ENCODE measurements at regions not wholly inside any gene's neighbourhood (a gene's known extent, or its start where the extent isn't known, plus 50 kb on each side); places are given as distances from the start of the nearest gene placed in this dataset.
"Not testable (repeated sequence)": the region's sequence is repeated elsewhere in the genome, so short reads cannot be mapped to it uniquely, and the experiment has no call there.

DNA sequence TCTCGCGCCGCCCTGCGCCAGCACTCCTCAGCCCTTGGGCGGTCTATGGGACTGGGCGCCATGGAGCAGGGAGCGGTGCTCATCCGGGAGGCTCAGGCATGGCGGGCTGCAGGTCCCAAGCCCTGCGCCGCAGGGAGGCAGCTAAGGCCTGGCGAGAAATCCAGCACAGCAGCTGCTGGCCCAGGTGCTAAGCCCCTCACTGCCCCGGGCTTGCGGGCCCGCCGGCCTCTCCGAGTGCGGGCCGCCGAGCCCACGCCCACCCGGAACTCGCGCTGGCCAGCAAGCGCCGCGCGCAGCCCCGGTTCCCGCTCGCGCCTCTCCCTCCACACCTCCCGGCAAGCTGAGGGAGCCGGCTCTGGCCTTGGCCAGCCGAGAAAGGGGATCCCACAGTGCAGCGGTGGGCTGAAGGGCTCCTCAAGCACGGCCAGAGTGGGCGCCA lies 1517.2 kb downstream of the GRIK2 start:
- TF ChIP-seq, protein P1, sequence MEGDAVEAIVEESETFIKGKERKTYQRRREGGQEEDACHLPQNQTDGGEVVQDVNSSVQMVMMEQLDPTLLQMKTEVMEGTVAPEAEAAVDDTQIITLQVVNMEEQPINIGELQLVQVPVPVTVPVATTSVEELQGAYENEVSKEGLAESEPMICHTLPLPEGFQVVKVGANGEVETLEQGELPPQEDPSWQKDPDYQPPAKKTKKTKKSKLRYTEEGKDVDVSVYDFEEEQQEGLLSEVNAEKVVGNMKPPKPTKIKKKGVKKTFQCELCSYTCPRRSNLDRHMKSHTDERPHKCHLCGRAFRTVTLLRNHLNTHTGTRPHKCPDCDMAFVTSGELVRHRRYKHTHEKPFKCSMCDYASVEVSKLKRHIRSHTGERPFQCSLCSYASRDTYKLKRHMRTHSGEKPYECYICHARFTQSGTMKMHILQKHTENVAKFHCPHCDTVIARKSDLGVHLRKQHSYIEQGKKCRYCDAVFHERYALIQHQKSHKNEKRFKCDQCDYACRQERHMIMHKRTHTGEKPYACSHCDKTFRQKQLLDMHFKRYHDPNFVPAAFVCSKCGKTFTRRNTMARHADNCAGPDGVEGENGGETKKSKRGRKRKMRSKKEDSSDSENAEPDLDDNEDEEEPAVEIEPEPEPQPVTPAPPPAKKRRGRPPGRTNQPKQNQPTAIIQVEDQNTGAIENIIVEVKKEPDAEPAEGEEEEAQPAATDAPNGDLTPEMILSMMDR (IDR thresholded peaks at IDR 0.05): not testable (repeated sequence)
- not testable (repeated sequence) for TF ChIP-seq EP300 (IDR thresholded peaks at IDR 0.05; ENCODE audit: low read depth); POLR2AphosphoS5 (IDR thresholded peaks at IDR 0.05)
